ENCODE measurements at regions not wholly inside any gene's neighbourhood (a gene's known extent, or its start where the extent isn't known, plus 50 kb on each side); places are given as distances from the start of the nearest gene placed in this dataset.

DNA sequence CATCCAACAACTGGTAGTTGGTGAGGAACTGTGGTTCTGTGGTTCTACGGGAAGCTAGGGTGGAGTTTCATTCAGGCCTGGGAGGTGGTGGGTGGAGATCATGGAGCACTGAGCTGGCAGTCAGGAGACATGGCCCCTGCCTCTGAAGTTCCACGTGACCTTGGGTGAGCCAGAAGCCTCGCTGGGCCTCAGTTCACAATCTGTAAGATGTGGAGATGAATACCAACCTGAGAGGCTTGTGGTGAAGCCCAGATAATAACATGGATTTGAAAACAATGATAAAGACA, 177.9 kb downstream of the MACROH2A1 start:
- no TSS peak for BruUV-seq (replicated peaks)
- ChIA-PET POLR2A (ENCODE audit: low non-redundant PET) (no interaction called here), CTCF (no interaction called here)
- H3K4me1 ChIP-seq (ENCODE audit: insufficient read depth, low read length, poor library complexity, severe bottlenecking): no peaks in the 10 kb centered on the region
- H3K27ac ChIP-seq (ENCODE audit: low read depth, low read length, poor library complexity, severe bottlenecking): no peak overlapping the region
- TF ChIP-seq EZH2 (IDR thresholded peaks at IDR 0.05; ENCODE audit: borderline replicate concordance, low read depth, low read length, poor library complexity, severe bottlenecking): no peak
- TF ChIP-seq, protein P1, sequence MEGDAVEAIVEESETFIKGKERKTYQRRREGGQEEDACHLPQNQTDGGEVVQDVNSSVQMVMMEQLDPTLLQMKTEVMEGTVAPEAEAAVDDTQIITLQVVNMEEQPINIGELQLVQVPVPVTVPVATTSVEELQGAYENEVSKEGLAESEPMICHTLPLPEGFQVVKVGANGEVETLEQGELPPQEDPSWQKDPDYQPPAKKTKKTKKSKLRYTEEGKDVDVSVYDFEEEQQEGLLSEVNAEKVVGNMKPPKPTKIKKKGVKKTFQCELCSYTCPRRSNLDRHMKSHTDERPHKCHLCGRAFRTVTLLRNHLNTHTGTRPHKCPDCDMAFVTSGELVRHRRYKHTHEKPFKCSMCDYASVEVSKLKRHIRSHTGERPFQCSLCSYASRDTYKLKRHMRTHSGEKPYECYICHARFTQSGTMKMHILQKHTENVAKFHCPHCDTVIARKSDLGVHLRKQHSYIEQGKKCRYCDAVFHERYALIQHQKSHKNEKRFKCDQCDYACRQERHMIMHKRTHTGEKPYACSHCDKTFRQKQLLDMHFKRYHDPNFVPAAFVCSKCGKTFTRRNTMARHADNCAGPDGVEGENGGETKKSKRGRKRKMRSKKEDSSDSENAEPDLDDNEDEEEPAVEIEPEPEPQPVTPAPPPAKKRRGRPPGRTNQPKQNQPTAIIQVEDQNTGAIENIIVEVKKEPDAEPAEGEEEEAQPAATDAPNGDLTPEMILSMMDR (conservative IDR thresholded peaks at IDR 0.05; ENCODE audit: low read depth, low read length): no peak
- DNase-seq (ENCODE audit: low spot score): no peak
- H3K27me3 ChIP-seq (replicated peaks; ENCODE audit: insufficient read depth, low read depth, low read length, poor library complexity): no peaks in the 10 kb centered on the region
- intact Hi-C loops (cut with micrococcal nuclease; ENCODE audit: unreplicated experiment): no loop called here
- H3K9me3 ChIP-seq (ENCODE audit: low read depth, low read length, poor library complexity, severe bottlenecking): no peaks in the 10 kb centered on the region
- H3K4me3 ChIP-seq (ENCODE audit: low read depth, low read length, poor library complexity, severe bottlenecking): no peak overlapping the region
- no peaks in the 10 kb centered on the region for H3K36me3 ChIP-seq (ENCODE audit: insufficient read depth, low read length, poor library complexity, severe bottlenecking)

DNA sequence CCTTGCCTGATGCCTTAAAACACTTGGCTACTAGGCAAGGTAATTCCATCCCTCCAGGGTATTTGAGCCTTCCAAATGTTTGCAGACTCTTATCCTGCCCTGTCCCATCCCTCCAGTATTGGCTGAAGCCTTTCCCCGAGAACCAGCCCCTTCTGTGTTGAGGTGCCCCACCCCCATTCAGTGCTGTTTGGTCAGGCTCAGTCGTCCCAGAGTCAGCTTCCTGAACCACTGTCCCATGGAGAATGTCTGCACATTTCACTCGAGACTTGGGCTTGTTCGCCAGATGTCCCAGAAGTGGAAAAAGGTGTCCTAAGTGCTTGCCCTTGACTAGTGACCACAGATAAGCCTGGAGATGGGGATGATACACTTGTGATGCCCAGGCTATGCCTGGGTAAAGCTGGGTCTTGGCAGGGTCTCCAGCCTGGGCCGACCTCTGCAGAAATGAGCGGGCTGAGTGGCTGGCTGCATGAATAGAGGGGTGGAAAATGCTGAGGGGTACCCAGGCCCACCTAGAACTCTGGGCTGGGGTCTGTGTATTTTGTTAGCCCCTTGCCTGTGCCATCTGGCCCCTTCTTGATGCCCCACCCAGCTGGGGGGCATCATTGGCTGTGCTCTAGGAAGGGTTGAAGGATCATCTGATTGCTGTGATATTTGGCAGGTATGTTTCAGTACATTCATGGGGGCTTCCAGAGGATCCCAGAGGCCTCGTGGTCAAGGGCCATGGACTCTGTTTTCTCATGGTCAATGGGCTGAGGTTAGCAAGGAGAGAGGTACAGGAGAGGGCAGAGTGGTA, 178.4 kb downstream of the MACROH2A1 start:
- intact Hi-C loops (cut with micrococcal nuclease; ENCODE audit: unreplicated experiment): no loop called here
- ChIA-PET POLR2A (ENCODE audit: low non-redundant PET) (no interaction called here), CTCF (no interaction called here)
- no peaks in the 10 kb centered on the region for H3K4me1 ChIP-seq (ENCODE audit: insufficient read depth, low read length, poor library complexity, severe bottlenecking)
- TF ChIP-seq EZH2 (IDR thresholded peaks at IDR 0.05; ENCODE audit: borderline replicate concordance, low read depth, low read length, poor library complexity, severe bottlenecking): no peak
- TF ChIP-seq, protein P1 (conservative IDR thresholded peaks at IDR 0.05; ENCODE audit: low read depth, low read length): no peak
- H3K27me3 ChIP-seq (replicated peaks; ENCODE audit: insufficient read depth, low read depth, low read length, poor library complexity): no peaks in the 10 kb centered on the region
- DNase-seq (ENCODE audit: low spot score): no peak
- H3K4me3 ChIP-seq (ENCODE audit: low read depth, low read length, poor library complexity, severe bottlenecking): no peak overlapping the region
- no TSS peak for BruUV-seq (replicated peaks)
- no peak overlapping the region for H3K27ac ChIP-seq (ENCODE audit: low read depth, low read length, poor library complexity, severe bottlenecking)
- no peaks in the 10 kb centered on the region for H3K36me3 ChIP-seq (ENCODE audit: insufficient read depth, low read length, poor library complexity, severe bottlenecking)
- H3K9me3 ChIP-seq (ENCODE audit: low read depth, low read length, poor library complexity, severe bottlenecking): no peaks in the 10 kb centered on the region

DNA sequence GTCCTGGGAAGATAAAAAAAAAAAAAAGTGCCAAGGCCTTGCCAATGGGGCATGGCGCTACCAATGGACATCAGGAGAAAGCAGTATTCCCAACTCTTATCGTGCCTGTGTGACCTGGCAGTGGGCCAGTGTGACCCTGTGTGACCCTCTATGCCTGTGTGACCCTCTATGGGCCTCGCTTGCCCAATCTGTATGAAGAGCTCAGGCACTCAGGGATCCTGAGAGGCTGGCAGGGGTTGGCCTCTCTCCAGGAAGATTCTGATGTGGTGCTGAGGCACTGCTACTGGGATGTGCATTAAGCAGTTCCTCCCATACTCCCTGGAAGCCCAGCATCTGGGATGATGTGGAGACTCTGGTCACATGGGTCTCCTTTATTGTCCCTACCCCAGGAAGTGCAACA, 179.2 kb downstream of the MACROH2A1 start:
- intact Hi-C loops (cut with micrococcal nuclease; ENCODE audit: unreplicated experiment): no loop called here
- Histone ChIP-seq H3K36me3 (ENCODE audit: insufficient read depth, low read length, poor library complexity, severe bottlenecking) (no peaks in the 10 kb centered on the region), H3K4me1 (ENCODE audit: insufficient read depth, low read length, poor library complexity, severe bottlenecking) (no peaks in the 10 kb centered on the region), H3K27ac (ENCODE audit: low read depth, low read length, poor library complexity, severe bottlenecking) (no peak overlapping the region), H3K27me3 (replicated peaks; ENCODE audit: insufficient read depth, low read depth, low read length, poor library complexity) (no peaks in the 10 kb centered on the region), H3K4me3 (ENCODE audit: low read depth, low read length, poor library complexity, severe bottlenecking) (no peak overlapping the region), H3K9me3 (ENCODE audit: low read depth, low read length, poor library complexity, severe bottlenecking) (no peaks in the 10 kb centered on the region)
- ChIA-PET CTCF (no interaction called here), POLR2A (ENCODE audit: low non-redundant PET) (no interaction called here)
- no TSS peak for BruUV-seq (replicated peaks)
- TF ChIP-seq, protein P1 (conservative IDR thresholded peaks at IDR 0.05; ENCODE audit: low read depth, low read length): no peak
- TF ChIP-seq EZH2 (IDR thresholded peaks at IDR 0.05; ENCODE audit: borderline replicate concordance, low read depth, low read length, poor library complexity, severe bottlenecking): no peak
- DNase-seq (ENCODE audit: low spot score): no peak
